ENCODE measurements at regions not wholly inside any gene's neighbourhood (a gene's known extent, or its start where the extent isn't known, plus 50 kb on each side); places are given as distances from the start of the nearest gene placed in this dataset.

DNA sequence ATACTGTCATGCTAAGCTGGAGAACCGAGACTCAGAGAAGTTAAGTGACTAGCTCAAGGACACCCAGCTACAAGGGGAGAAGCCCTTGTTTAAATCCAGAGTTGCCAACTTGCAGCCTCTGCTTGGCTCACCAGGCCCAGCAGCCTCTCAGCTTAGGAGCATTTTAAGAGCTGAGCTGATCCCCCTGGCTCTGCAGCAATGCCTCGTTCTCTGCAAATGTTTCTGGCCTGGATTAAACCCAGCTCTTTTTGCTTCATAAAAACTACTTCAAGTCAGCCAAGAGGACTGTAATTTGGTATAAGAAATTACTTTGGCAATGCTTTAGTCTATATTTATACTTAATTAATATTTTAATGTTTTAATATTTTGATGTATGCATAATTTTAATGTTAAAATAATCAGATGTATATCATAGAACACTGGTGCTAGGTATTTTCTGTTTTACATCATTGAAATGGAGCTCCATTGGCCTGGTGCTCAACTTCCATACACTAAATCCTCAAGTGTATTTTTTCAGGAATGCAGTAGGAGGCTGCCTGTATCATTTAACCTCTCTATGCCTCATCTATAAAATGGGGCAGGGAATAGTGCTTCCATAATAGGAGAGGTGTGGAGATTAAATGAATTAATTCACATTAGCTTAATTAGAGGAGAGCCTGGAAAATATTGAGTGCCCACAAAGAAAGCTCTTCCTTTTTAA, 184.2 kb downstream of the EMX2 start:
- TF ChIP-seq MYC (IDR thresholded peaks at IDR 0.05; ENCODE audit: insufficient read depth, insufficient read length, insufficient replicate concordance, low read length, severe bottlenecking) (no peak), POU2F2 (IDR thresholded peaks at IDR 0.05; ENCODE audit: borderline replicate concordance, low read depth, low read length) (no peak), SMARCA5 (IDR thresholded peaks at IDR 0.05) (no peak), SIN3A (IDR thresholded peaks at IDR 0.05; ENCODE audit: low read depth, low read length) (no peak), RFX5 (IDR thresholded peaks at IDR 0.05; ENCODE audit: low read depth, low read length) (no peak), NR2C2 (IDR thresholded peaks at IDR 0.05; ENCODE audit: borderline replicate concordance, control insufficient read depth, insufficient read length, low read depth) (no peak), EP300 (IDR thresholded peaks at IDR 0.05; ENCODE audit: borderline replicate concordance in 1 of 2, control insufficient read depth in 1 of 2, low read depth in 2 of 2, low read length in 2 of 2) (no peak), BHLHE40 (IDR thresholded peaks at IDR 0.05; ENCODE audit: borderline replicate concordance in 1 of 2, low read depth in 2 of 2, low read length in 1 of 2) (no peak)
- TF ChIP-seq, protein P1, sequence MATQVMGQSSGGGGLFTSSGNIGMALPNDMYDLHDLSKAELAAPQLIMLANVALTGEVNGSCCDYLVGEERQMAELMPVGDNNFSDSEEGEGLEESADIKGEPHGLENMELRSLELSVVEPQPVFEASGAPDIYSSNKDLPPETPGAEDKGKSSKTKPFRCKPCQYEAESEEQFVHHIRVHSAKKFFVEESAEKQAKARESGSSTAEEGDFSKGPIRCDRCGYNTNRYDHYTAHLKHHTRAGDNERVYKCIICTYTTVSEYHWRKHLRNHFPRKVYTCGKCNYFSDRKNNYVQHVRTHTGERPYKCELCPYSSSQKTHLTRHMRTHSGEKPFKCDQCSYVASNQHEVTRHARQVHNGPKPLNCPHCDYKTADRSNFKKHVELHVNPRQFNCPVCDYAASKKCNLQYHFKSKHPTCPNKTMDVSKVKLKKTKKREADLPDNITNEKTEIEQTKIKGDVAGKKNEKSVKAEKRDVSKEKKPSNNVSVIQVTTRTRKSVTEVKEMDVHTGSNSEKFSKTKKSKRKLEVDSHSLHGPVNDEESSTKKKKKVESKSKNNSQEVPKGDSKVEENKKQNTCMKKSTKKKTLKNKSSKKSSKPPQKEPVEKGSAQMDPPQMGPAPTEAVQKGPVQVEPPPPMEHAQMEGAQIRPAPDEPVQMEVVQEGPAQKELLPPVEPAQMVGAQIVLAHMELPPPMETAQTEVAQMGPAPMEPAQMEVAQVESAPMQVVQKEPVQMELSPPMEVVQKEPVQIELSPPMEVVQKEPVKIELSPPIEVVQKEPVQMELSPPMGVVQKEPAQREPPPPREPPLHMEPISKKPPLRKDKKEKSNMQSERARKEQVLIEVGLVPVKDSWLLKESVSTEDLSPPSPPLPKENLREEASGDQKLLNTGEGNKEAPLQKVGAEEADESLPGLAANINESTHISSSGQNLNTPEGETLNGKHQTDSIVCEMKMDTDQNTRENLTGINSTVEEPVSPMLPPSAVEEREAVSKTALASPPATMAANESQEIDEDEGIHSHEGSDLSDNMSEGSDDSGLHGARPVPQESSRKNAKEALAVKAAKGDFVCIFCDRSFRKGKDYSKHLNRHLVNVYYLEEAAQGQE (IDR thresholded peaks at IDR 0.05; ENCODE audit: low read depth, low read length), result no peak
- TF ChIP-seq, protein P2, sequence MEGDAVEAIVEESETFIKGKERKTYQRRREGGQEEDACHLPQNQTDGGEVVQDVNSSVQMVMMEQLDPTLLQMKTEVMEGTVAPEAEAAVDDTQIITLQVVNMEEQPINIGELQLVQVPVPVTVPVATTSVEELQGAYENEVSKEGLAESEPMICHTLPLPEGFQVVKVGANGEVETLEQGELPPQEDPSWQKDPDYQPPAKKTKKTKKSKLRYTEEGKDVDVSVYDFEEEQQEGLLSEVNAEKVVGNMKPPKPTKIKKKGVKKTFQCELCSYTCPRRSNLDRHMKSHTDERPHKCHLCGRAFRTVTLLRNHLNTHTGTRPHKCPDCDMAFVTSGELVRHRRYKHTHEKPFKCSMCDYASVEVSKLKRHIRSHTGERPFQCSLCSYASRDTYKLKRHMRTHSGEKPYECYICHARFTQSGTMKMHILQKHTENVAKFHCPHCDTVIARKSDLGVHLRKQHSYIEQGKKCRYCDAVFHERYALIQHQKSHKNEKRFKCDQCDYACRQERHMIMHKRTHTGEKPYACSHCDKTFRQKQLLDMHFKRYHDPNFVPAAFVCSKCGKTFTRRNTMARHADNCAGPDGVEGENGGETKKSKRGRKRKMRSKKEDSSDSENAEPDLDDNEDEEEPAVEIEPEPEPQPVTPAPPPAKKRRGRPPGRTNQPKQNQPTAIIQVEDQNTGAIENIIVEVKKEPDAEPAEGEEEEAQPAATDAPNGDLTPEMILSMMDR (IDR thresholded peaks at IDR 0.05 in 2 of 3, conservative IDR thresholded peaks at IDR 0.05 in 1 of 3; ENCODE audit: control insufficient read depth in 2 of 3, extremely low read depth in 1 of 3, insufficient read depth in 1 of 3, low read depth in 3 of 3, low read length in 3 of 3), result no peak
- TF ChIP-seq, protein P3, sequence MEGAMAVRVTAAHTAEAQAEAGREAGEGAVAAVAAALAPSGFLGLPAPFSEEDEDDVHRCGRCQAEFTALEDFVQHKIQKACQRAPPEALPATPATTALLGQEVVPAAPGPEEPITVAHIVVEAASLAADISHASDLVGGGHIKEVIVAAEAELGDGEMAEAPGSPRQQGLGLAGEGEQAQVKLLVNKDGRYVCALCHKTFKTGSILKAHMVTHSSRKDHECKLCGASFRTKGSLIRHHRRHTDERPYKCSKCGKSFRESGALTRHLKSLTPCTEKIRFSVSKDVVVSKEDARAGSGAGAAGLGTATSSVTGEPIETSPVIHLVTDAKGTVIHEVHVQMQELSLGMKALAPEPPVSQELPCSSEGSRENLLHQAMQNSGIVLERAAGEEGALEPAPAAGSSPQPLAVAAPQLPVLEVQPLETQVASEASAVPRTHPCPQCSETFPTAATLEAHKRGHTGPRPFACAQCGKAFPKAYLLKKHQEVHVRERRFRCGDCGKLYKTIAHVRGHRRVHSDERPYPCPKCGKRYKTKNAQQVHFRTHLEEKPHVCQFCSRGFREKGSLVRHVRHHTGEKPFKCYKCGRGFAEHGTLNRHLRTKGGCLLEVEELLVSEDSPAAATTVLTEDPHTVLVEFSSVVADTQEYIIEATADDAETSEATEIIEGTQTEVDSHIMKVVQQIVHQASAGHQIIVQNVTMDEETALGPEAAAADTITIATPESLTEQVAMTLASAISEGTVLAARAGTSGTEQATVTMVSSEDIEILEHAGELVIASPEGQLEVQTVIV (IDR thresholded peaks at IDR 0.05; ENCODE audit: borderline replicate concordance, partially characterized antibody), result no peak

Data from GM12878 (cell line).